Thyroid gland (tissue), 4 donors: ENCODE measurements at regions not wholly inside any gene's neighbourhood (a gene's known extent, or its start where the extent isn't known, plus 50 kb on each side); places are given as distances from the start of the nearest gene placed in this dataset.

Experiments used
- DNase-seq, 2 donors: peaks; one replicate each; pipeline ENCODE4 v3.0.0-alpha.2; 2019
- H3K27ac ChIP-seq, 3 donors: fragments of 200-600 bp; sonication (generic); 1 replicate in 2 of 3; 2 replicates in 1 of 3; pipeline ENCODE4 v1.5.1; 2016 to 2019; ENCODE audit warnings: mild to moderate bottlenecking in 1 of 3, moderate library complexity in 1 of 3
- H3K27me3 ChIP-seq: fragments of 200-600 bp; sonication (generic); one replicate; pipeline ENCODE4 v1.5.1; 2019
- H3K36me3 ChIP-seq, 2 donors: fragments of 200-600 bp; sonication (generic); one replicate each; pipeline ENCODE4 v1.5.1; 2016 to 2019
- H3K4me1 ChIP-seq, 2 donors: fragments of 200-600 bp; sonication (generic); one replicate each; pipeline ENCODE4 v1.5.1; 2017 to 2019
- H3K4me3 ChIP-seq, 3 donors: fragments of 200-600 bp; sonication (generic); replicated peaks in 1 of 3; 1 replicate in 2 of 3; 2 replicates in 1 of 3; pipeline ENCODE4 v1.5.1; 2016; ENCODE audit warnings: mild to moderate bottlenecking in 1 of 3
- H3K9me3 ChIP-seq: fragments of 200-600 bp; sonication (generic); one replicate; pipeline ENCODE4 v1.5.1; 2017
- POLR2A ChIP-seq, 2 donors: fragments of 450-650 bp; IDR thresholded peaks; one replicate each; pipeline ENCODE4 v1.6.1; 2017; ENCODE audit warnings: antibody characterized with exemption in 2 of 2, mild to moderate bottlenecking in 2 of 2, moderate library complexity in 1 of 2
- WGBS, 2 donors: methylation state at CpG; one replicate each; pipeline ENCODE4 v1.1.5; 2017; 5-methylcytosine and 5-hydroxymethylcytosine counted together
- intact Hi-C: fragments of 100-400 bp; cut with DNase I; formaldehyde crosslinking; loops from one replicate; pipeline ENCODE4 v1.15.1; 2023
- TF ChIP-seq, protein P1 (sequence below), 6 experiments: fragments of 200-600 bp in 3 of 6; fragments of 450-650 bp in 3 of 6; sonication (generic) in 3 of 6; IDR thresholded peaks; one replicate each; pipeline ENCODE4 v1.5.1; 2016 to 2019; ENCODE audit warnings: antibody characterized with exemption in 6 of 6, mild to moderate bottlenecking in 2 of 6, inconsistent platforms in 1 of 6, moderate library complexity in 1 of 6

DNA sequence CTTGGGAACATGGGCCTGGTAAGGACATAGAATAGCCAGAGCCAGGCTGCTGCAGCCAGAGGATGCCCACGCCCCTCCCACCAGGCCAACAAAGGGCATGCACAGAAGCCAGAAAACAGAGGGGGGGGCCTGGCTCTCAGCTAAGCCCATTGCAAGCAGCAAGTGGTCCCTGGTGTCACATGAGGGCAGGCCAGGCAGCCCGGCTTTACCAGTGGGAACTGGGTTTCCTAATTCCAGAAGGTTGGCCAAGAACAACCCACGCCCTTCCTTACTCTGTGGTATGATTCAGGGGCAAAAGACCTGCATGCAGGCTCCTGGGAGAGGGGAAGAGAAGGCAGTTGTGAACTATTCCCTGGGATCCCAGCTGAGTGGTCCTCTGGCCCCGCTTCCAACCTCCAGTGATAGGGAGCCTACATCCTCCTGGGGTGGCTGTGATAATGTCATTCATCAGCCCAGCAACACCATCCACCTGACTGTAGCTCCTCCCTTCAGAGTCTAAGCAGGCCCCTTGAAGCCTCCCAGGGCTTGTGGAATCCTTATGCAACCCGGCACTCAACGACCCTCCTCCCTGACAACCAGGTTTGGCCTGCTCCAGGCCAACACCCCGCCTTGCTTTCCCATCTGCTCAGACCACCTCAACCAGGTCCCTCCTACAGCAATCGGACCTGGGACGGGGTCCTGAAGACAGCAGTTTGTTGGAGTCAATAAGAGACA lies 62.1 kb upstream of the LMO1 start:
- H3K27ac ChIP-seq = no peak overlapping the region
- WGBS, 2 donors = 72 to 78% methylated on average over 9 of the region's 9 CpGs
- TF ChIP-seq POLR2A (IDR thresholded peaks at IDR 0.05) = no peak
- TF ChIP-seq, protein P1, sequence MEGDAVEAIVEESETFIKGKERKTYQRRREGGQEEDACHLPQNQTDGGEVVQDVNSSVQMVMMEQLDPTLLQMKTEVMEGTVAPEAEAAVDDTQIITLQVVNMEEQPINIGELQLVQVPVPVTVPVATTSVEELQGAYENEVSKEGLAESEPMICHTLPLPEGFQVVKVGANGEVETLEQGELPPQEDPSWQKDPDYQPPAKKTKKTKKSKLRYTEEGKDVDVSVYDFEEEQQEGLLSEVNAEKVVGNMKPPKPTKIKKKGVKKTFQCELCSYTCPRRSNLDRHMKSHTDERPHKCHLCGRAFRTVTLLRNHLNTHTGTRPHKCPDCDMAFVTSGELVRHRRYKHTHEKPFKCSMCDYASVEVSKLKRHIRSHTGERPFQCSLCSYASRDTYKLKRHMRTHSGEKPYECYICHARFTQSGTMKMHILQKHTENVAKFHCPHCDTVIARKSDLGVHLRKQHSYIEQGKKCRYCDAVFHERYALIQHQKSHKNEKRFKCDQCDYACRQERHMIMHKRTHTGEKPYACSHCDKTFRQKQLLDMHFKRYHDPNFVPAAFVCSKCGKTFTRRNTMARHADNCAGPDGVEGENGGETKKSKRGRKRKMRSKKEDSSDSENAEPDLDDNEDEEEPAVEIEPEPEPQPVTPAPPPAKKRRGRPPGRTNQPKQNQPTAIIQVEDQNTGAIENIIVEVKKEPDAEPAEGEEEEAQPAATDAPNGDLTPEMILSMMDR (IDR thresholded peaks at IDR 0.05) = no peak
- H3K9me3 ChIP-seq = no peaks in the 10 kb centered on the region
- H3K27me3 ChIP-seq = no peaks in the 10 kb centered on the region
- no peak overlapping the region for H3K4me3 ChIP-seq
- no peaks in the 10 kb centered on the region for H3K36me3 ChIP-seq
- DNase-seq = no peak
- intact Hi-C loops = no loop called here
- H3K4me1 ChIP-seq = peaks cover 0 to 13% of the 10 kb centered on the region in 2 donors

GRCh38 chr11:8323161-8323935 lies 59.7 kb upstream of the LMO1 start:
- Histone ChIP-seq H3K9me3 (no peaks in the 10 kb centered on the region), H3K27ac (no peak overlapping the region), H3K36me3 (no peaks in the 10 kb centered on the region), H3K4me3 (no peak overlapping the region), H3K4me1 (no peaks in the 10 kb centered on the region), H3K27me3 (no peaks in the 10 kb centered on the region)
- TF ChIP-seq, protein P1 (IDR thresholded peaks at IDR 0.05) = no peak
- TF ChIP-seq POLR2A (IDR thresholded peaks at IDR 0.05) = no peak
- 89 to 90% methylated on average over 13 of the region's 13 CpGs for WGBS, 2 donors
- intact Hi-C loops = no loop called here
- DNase-seq = no peak

- no peaks in the 10 kb centered on the region for H3K9me3 ChIP-seq
- intact Hi-C loops = no loop called here
- H3K36me3 ChIP-seq = no peaks in the 10 kb centered on the region
- H3K4me3 ChIP-seq = no peak overlapping the region
- H3K27me3 ChIP-seq = no peaks in the 10 kb centered on the region
- no peak overlapping the region for H3K27ac ChIP-seq
- TF ChIP-seq, protein P1 (IDR thresholded peaks at IDR 0.05) = no peak
- no peak for TF ChIP-seq POLR2A (IDR thresholded peaks at IDR 0.05)
- DNase-seq = no peak
- no peaks in the 10 kb centered on the region for H3K4me1 ChIP-seq
- 90 to 93% methylated on average over 10 of the region's 10 CpGs for WGBS, 2 donors
Measured at GRCh38 chr11:8321876-8322275, 58.2 kb upstream of the LMO1 start.

DNA sequence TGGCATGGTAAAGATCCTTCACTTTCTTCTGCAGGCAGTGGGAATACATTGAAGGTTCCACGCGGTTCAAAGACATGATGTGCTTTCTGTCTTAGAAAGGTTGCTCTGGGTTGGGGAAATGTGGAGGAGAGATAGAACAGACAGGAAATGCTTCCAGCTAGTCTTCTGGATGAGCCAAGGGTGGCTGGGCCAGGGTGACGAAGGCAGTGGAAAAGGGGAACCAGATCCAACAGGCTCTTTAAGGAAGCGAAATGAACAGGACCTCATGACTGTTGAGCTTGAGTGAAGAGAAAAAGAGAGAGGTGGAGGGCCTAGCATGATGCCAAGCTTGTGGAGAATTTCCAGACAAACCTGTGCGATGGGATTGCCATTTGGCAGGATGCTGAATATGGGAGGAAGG lies 56.4 kb upstream of the LMO1 start:
- Histone ChIP-seq H3K4me1 (no peaks in the 10 kb centered on the region), H3K4me3 (no peak overlapping the region), H3K9me3 (no peaks in the 10 kb centered on the region), H3K27ac (no peak overlapping the region), H3K36me3 (no peaks in the 10 kb centered on the region), H3K27me3 (no peaks in the 10 kb centered on the region)
- no peak for TF ChIP-seq POLR2A (IDR thresholded peaks at IDR 0.05)
- TF ChIP-seq, protein P1 (IDR thresholded peaks at IDR 0.05) = no peak
- WGBS, 2 donors = 82 to 85% methylated on average over 5 of the region's 5 CpGs
- intact Hi-C loops = no loop called here
- no peak for DNase-seq

DNA sequence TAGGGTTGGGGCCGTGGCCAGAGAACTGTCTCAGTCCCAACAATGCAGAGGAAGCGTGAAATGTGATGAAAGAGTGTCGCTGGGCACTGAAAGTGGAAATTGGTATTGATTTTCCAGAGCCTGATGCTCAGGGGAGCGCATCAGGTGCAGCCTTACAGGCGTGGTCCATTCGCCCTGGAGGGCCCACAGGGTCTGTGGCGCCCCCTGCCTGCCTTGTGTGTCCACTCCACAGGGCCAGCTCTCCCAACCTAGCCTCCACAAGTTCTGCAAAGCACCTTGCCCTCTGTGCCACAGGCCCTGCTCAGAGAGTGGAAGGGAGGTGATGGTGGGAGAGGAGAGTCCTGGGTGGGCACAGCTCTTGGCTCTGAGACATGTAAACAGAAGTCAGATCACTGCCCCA lies 54.9 kb upstream of the LMO1 start:
- no peaks in the 10 kb centered on the region for H3K9me3 ChIP-seq
- no peaks in the 10 kb centered on the region for H3K27me3 ChIP-seq
- intact Hi-C loops = no loop called here
- 63 to 69% methylated on average over 7 of the region's 7 CpGs for WGBS, 2 donors
- no peak for DNase-seq
- H3K27ac ChIP-seq = no peak overlapping the region
- TF ChIP-seq, protein P1 (IDR thresholded peaks at IDR 0.05) = peak in 1 of 6 experiments; percentile 10
- TF ChIP-seq POLR2A (IDR thresholded peaks at IDR 0.05) = no peak
- H3K4me3 ChIP-seq = no peak overlapping the region
- H3K36me3 ChIP-seq = no peaks in the 10 kb centered on the region
- H3K4me1 ChIP-seq = no peaks in the 10 kb centered on the region
